IMR-90 (cell line): ENCODE measurements at regions not wholly inside any gene's neighbourhood (a gene's known extent, or its start where the extent isn't known, plus 50 kb on each side); places are given as distances from the start of the nearest gene placed in this dataset.

Source experiments
- ATAC-seq: fragments of 200-7000 bp; cut with Tn5 transposase; 2 replicates; pipeline ENCODE4 v1.9.1; 2020; ENCODE audit warnings: low read depth, mild to moderate bottlenecking, moderate library complexity
- BruUV-seq: library from RNA; stranded (reverse); fragments of 400-500 nt; replicated peaks from 2 replicates; lab custom pipeline; 2021; lab: Mats Ljungman, UMichigan
- CTCF ChIA-PET: fragments of 300-600 bp; formaldehyde crosslinking; extraction: SDS; loops from one replicate; lab custom pipeline; 2021; ENCODE audit warnings: antibody characterized with exemption; lab: Yijun Ruan, JAX
- POLR2A ChIA-PET: fragments of 300-600 bp; sonication (Branson Sonifier 250); formaldehyde crosslinking; loops from one replicate; lab custom pipeline; 2022; ENCODE audit warnings: antibody characterized with exemption; ENCODE audit not compliant: unreplicated experiment; lab: Charles Lee
- DNase-seq: peaks from one replicate; pipeline ENCODE4 v3.0.0; 2013
- H2AFZ ChIP-seq: replicated peaks from 2 replicates; pipeline ENCODE3; 2013; ENCODE audit warnings: low read length, mild to moderate bottlenecking; ENCODE audit not compliant: poor library complexity
- H2AK5ac ChIP-seq: 2 replicates; pipeline ENCODE4 v1.6.1; 2013; ENCODE audit warnings: low read depth, low read length, inconsistent platforms
- H2AK9ac ChIP-seq: replicated peaks from 2 replicates; pipeline ENCODE3; 2013; ENCODE audit warnings: mild to moderate bottlenecking, low read depth, low read length, moderate library complexity; ENCODE audit not compliant: poor library complexity
- H2BK120ac ChIP-seq: 2 replicates; pipeline ENCODE4 v1.6.1; 2013; ENCODE audit warnings: low read depth, low read length, inconsistent platforms
- H2BK15ac ChIP-seq: 3 replicates; pipeline ENCODE4 v1.6.1; 2013; ENCODE audit warnings: low read depth, low read length, inconsistent platforms
- H2BK20ac ChIP-seq: 2 replicates; pipeline ENCODE4 v1.6.1; 2013; ENCODE audit warnings: low read depth, mild to moderate bottlenecking, inconsistent platforms, low read length, moderate library complexity
- H2BK5ac ChIP-seq: 2 replicates; pipeline ENCODE4 v1.6.1; 2013; ENCODE audit warnings: mild to moderate bottlenecking, low read depth, low read length, inconsistent platforms; ENCODE audit not compliant: poor library complexity, severe bottlenecking
- H3K14ac ChIP-seq: replicated peaks from 2 replicates; pipeline ENCODE4 v1.6.1; 2013; ENCODE audit warnings: low read depth, low read length, inconsistent platforms
- H3K18ac ChIP-seq: 2 replicates; pipeline ENCODE4 v1.6.1; 2013; ENCODE audit warnings: low read depth, low read length, control low read depth
- H3K23ac ChIP-seq: 2 replicates; pipeline ENCODE4 v1.6.1; 2013; ENCODE audit warnings: low read depth, low read length, inconsistent platforms
- H3K27ac ChIP-seq: 2 replicates; pipeline ENCODE4 v1.5.1; 2013; ENCODE audit warnings: mild to moderate bottlenecking, control low read depth, low read length; ENCODE audit not compliant: insufficient read depth
- H3K27me3 ChIP-seq: 2 replicates; pipeline ENCODE4 v1.6.1; 2013; ENCODE audit warnings: low read length; ENCODE audit not compliant: control insufficient read depth, insufficient read depth
- H3K36me3 ChIP-seq: 2 replicates; pipeline ENCODE4 v1.6.1; 2013; ENCODE audit warnings: low read length, mixed read lengths; ENCODE audit not compliant: control insufficient read depth, insufficient read depth
- H3K4ac ChIP-seq: 2 replicates; pipeline ENCODE4 v1.6.1; 2013; ENCODE audit warnings: low read depth, low read length, inconsistent platforms
- H3K4me1 ChIP-seq: 2 replicates; pipeline ENCODE4 v1.6.1; 2013; ENCODE audit warnings: low read length, mixed read lengths; ENCODE audit not compliant: control insufficient read depth, insufficient read depth
- H3K4me2 ChIP-seq: 2 replicates; pipeline ENCODE4 v1.6.1; 2013; ENCODE audit warnings: low read depth, mild to moderate bottlenecking, control low read depth, low read length, moderate library complexity
- H3K4me3 ChIP-seq: 2 replicates; pipeline ENCODE4 v1.5.1; 2013; ENCODE audit warnings: low read depth, mild to moderate bottlenecking, control low read depth, low read length, moderate library complexity; ENCODE audit not compliant: insufficient read depth
- H3K56ac ChIP-seq: 2 replicates; pipeline ENCODE4 v1.6.1; 2013; ENCODE audit warnings: low read length, inconsistent platforms; ENCODE audit not compliant: insufficient read depth; ENCODE audit errors: extremely low read depth
- H3K79me1 ChIP-seq, 2 experiments: 2 replicates each; pipeline ENCODE4 v1.6.1; 2013; ENCODE audit warnings: low read length in 2 of 2, inconsistent platforms in 1 of 2, low read depth in 1 of 2
- H3K9ac ChIP-seq: 2 replicates; pipeline ENCODE4 v1.6.1; 2013; ENCODE audit warnings: low read depth, low read length, control low read depth
- H3K9me1 ChIP-seq: 2 replicates; pipeline ENCODE4 v1.6.1; 2013; ENCODE audit warnings: low read length, inconsistent platforms; ENCODE audit not compliant: insufficient read depth
- H3K9me3 ChIP-seq: 2 replicates; pipeline ENCODE4 v1.6.1; 2013; ENCODE audit warnings: low read length; ENCODE audit not compliant: control insufficient read depth, insufficient read depth
- H4K20me1 ChIP-seq: 2 replicates; pipeline ENCODE4 v1.6.1; 2013; ENCODE audit warnings: low read length, inconsistent platforms; ENCODE audit not compliant: insufficient read depth
- H4K5ac ChIP-seq: 2 replicates; pipeline ENCODE4 v1.6.1; 2013; ENCODE audit warnings: mild to moderate bottlenecking, low read depth, low read length, control low read depth
- H4K8ac ChIP-seq, 2 experiments: 2 replicates each; pipeline ENCODE4 v1.6.1; 2013; ENCODE audit warnings: low read depth in 2 of 2, low read length in 2 of 2, control low read depth in 1 of 2, inconsistent platforms in 1 of 2
- H4K91ac ChIP-seq: 2 replicates; pipeline ENCODE4 v1.6.1; 2013; ENCODE audit warnings: low read depth, low read length, inconsistent platforms; ENCODE audit not compliant: insufficient read depth
- BHLHE40 ChIP-seq: fragments of 150-350 bp; IDR thresholded peaks from 2 replicates; pipeline ENCODE4 v1.6.1; 2016; ENCODE audit warnings: mild to moderate bottlenecking, low read depth, low read length
- CEBPB ChIP-seq: IDR thresholded peaks from 2 replicates; pipeline ENCODE4 v1.6.1; 2012; ENCODE audit warnings: low read depth, low read length, improper control_type of control experiment
- CTCF ChIP-seq: conservative IDR thresholded peaks from 2 replicates; pipeline ENCODE4 v1.5.1; 2012; ENCODE audit warnings: mild to moderate bottlenecking, low read depth, low read length, improper control_type of control experiment
- ELK1 ChIP-seq: fragments of 150-350 bp; IDR thresholded peaks from 2 replicates; pipeline ENCODE4 v1.6.1; 2016; ENCODE audit warnings: low read depth, mild to moderate bottlenecking, low read length, moderate library complexity, borderline replicate concordance
- MAFK ChIP-seq: IDR thresholded peaks from 2 replicates; pipeline ENCODE4 v1.6.1; 2012; ENCODE audit warnings: low read depth, low read length, improper control_type of control experiment
- MAZ ChIP-seq: IDR thresholded peaks from 2 replicates; pipeline ENCODE4 v1.6.1; 2012; ENCODE audit warnings: low read depth, mild to moderate bottlenecking, low read length, improper control_type of control experiment, moderate library complexity, borderline replicate concordance
- MXI1 ChIP-seq: IDR thresholded peaks from 2 replicates; pipeline ENCODE4 v1.6.1; 2012; ENCODE audit warnings: low read depth, mild to moderate bottlenecking, low read length, moderate library complexity, borderline replicate concordance
- NFE2L2 ChIP-seq: fragments of 150-350 bp; IDR thresholded peaks from 2 replicates; pipeline ENCODE4 v1.6.1; 2016; ENCODE audit warnings: low read depth, mild to moderate bottlenecking, low read length
- POLR2A ChIP-seq: IDR thresholded peaks from 2 replicates; pipeline ENCODE4 v1.6.1; 2012; ENCODE audit warnings: mild to moderate bottlenecking, low read depth, low read length
- RAD21 ChIP-seq: IDR thresholded peaks from 2 replicates; pipeline ENCODE4 v1.6.1; 2012; ENCODE audit warnings: low read length, improper control_type of control experiment
- RCOR1 ChIP-seq: IDR thresholded peaks from 2 replicates; pipeline ENCODE4 v1.6.1; 2012; ENCODE audit warnings: mild to moderate bottlenecking, low read length, improper control_type of control experiment; ENCODE audit not compliant: insufficient replicate concordance
- RFX5 ChIP-seq: IDR thresholded peaks from 2 replicates; pipeline ENCODE4 v1.8.0; 2012; ENCODE audit warnings: low read depth, mild to moderate bottlenecking, low read length, moderate library complexity
- SMC3 ChIP-seq: fragments of 150-350 bp; IDR thresholded peaks from 2 replicates; pipeline ENCODE4 v1.6.1; 2016; ENCODE audit warnings: low read depth, mild to moderate bottlenecking, antibody characterized with exemption, low read length, moderate library complexity
- USF2 ChIP-seq: fragments of 150-350 bp; IDR thresholded peaks from 2 replicates; pipeline ENCODE4 v1.6.1; 2017; ENCODE audit warnings: mild to moderate bottlenecking, antibody characterized with exemption, low read length, low read depth
- WGBS, 2 experiments: methylation state at CpG; one replicate each; pipeline versions ENCODE4 v1.1.5 to v1.1.7; 2013; ENCODE audit warnings: missing lambda C conversion rate in 2 of 2; ENCODE audit not compliant: insufficient read length in 1 of 2; ENCODE audit errors: extremely low coverage in 2 of 2; 5-methylcytosine and 5-hydroxymethylcytosine counted together
- dilution Hi-C: fragments of 300-500 bp; cut with HindIII; formaldehyde crosslinking; loops from one replicate; pipeline ENCODE4 v1.14.3; 2018; ENCODE audit warnings: low sequenced_read_pairs; ENCODE audit not compliant: unreplicated experiment
- in situ Hi-C: fragments of 300-500 bp; cut with MboI; formaldehyde crosslinking; loops from 3 replicates; pipeline ENCODE4 v1.14.3; 2019; ENCODE audit warnings: low sequenced_read_pairs, inconsistent platforms, mixed read lengths
- intact Hi-C: fragments of 100-400 bp; cut with micrococcal nuclease; formaldehyde crosslinking; loops from 2 replicates; pipeline ENCODE4 v1.10.0; 2022

GRCh38 chr12:40515041-40515816 is 177.0 kb upstream of the CNTN1 start:
- Histone ChIP-seq H3K9me3 (0 out of 2 replicates have a peak, but pooled peaks cover 2% of the 10 kb centered on the region), H4K20me1 (no peaks in the 10 kb centered on the region), H4K91ac (no peak overlapping the region), H2AK9ac (no peak overlapping the region), H3K9ac (no peak overlapping the region), H3K4me1 (no peaks in the 10 kb centered on the region), H3K36me3 (no peaks in the 10 kb centered on the region), H3K4me3 (no peak overlapping the region), H3K4me2 (no peak overlapping the region), H4K5ac (no peak overlapping the region), H2BK15ac (no peak overlapping the region), H2BK120ac (no peak overlapping the region), H3K14ac (no peak overlapping the region), H2AK5ac (no peak overlapping the region), H3K23ac (no peak overlapping the region), H2BK5ac (no peak overlapping the region), H4K8ac (no peak overlapping the region), H3K56ac (no peak overlapping the region), H3K27me3 (no peaks in the 10 kb centered on the region), H2AFZ (no peak overlapping the region), H3K9me1 (no peaks in the 10 kb centered on the region), H3K18ac (no peak overlapping the region), H3K4ac (no peak overlapping the region), H2BK20ac (no peak overlapping the region), H3K79me1 (no peaks in the 10 kb centered on the region), H3K27ac (no peak overlapping the region)
- CTCF ChIA-PET = no interaction called here
- intact Hi-C loops = no loop called here
- dilution Hi-C loops = no loop called here
- ATAC-seq (no peak), DNase-seq (no peak)
- no TSS peak for BruUV-seq
- WGBS, 2 experiments = no CpG with 5 or more reads among the region's 5 CpGs
- TF ChIP-seq ELK1 (no peak), RAD21 (no peak), CTCF (no peak), MAZ (no peak), BHLHE40 (no peak), POLR2A (no peak), CEBPB (no peak), USF2 (no peak), SMC3 (no peak), NFE2L2 (no peak), RCOR1 (no peak), RFX5 (no peak), MXI1 (no peak), MAFK (no peak)
- POLR2A ChIA-PET = no interaction called here
- in situ Hi-C loops = no loop called here
